SK-N-MC (cell line): ENCODE measurements at regions not wholly inside any gene's neighbourhood (a gene's known extent, or its start where the extent isn't known, plus 50 kb on each side); places are given as distances from the start of the nearest gene placed in this dataset.

ENCODE experiments used
- EZH2 ChIP-seq: fragments of 200-600 bp; sonication (generic); IDR thresholded peaks from one replicate; pipeline ENCODE4 v1.6.1; 2017; ENCODE audit warnings: antibody characterized with exemption
- FOXP2 ChIP-seq: optimal IDR thresholded peaks from 2 replicates; pipeline ENCODE3; 2011; ENCODE audit warnings: mild to moderate bottlenecking, moderate library complexity; ENCODE audit not compliant: insufficient read depth; ENCODE audit errors: extremely low read length, control extremely low read depth
- POLR2AphosphoS5 ChIP-seq: IDR thresholded peaks from 2 replicates; pipeline ENCODE4 v1.6.1; 2012; ENCODE audit warnings: mild to moderate bottlenecking, low read depth, low read length, borderline replicate concordance

GRCh38 chr9:14389657-14390056 is 75.7 kb upstream of the NFIB start:
- no peak for TF ChIP-seq POLR2AphosphoS5
- no peak for TF ChIP-seq EZH2
- no peak for TF ChIP-seq FOXP2
